ENCODE measurements at regions not wholly inside any gene's neighbourhood (a gene's known extent, or its start where the extent isn't known, plus 50 kb on each side); places are given as distances from the start of the nearest gene placed in this dataset.

DNA sequence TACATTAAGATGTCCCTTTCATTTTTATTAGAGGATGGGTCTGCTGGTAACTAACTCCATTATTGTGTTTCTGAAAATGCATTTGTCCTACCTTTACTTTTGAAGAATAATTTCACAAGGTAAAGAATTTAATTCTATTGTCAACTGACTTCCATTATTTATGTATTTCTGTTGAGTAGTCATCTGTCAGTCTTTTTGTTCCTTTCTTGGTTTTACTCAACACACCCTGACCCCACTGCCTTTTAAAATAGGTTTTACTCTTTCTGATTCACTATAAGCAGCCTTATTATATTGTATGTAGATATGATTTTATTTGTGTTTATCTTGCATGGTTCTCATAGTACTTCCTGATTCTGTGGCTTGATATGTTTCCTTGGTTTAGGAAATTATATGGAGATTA is 237.5 kb downstream of the TGFB2 start:
- Histone ChIP-seq H2AFZ (ENCODE audit: low read length) (no peak overlapping the region), H3K23ac (ENCODE audit: insufficient read length) (no peak overlapping the region), H3K4me3 (ENCODE audit: extremely low read depth in 1 of 4, insufficient read depth in 2 of 4, low read depth in 3 of 4, low read length in 4 of 4) (no peak overlapping the region), H3K14ac (ENCODE audit: insufficient read length) (no peak overlapping the region), H3K56ac (replicated peaks; ENCODE audit: insufficient read length, low read depth, low read length) (no peak overlapping the region), H3K23me2 (ENCODE audit: low read depth, low read length) (no peaks in the 10 kb centered on the region), H3K9me3 (ENCODE audit: insufficient read depth in 2 of 2, low read depth in 1 of 2, low read length in 1 of 2) (no peaks in the 10 kb centered on the region; a peak in 1 of 4 replicates), H3K9ac (replicated peaks in 1 of 4; ENCODE audit: extremely low read depth in 1 of 4, low read depth in 3 of 4, low read length in 3 of 4) (no peak overlapping the region), H3K27ac (ENCODE audit: low read depth, low read length) (no peak overlapping the region), H3K4me2 (ENCODE audit: insufficient read depth in 1 of 2, low read depth in 2 of 2, low read length in 2 of 2) (no peak overlapping the region), H3K4me1 (replicated peaks in 1 of 4; ENCODE audit: control insufficient read depth in 3 of 4, insufficient read depth in 4 of 4, low read length in 3 of 4) (peaks cover 0 to 9% (median 0%) of the 10 kb centered on the region in 4 experiments; a peak in 3 of 7 replicates), H4K8ac (ENCODE audit: extremely low read depth, insufficient read depth, low read length) (no peak overlapping the region), H3K27me3 (replicated peaks in 1 of 4; ENCODE audit: control insufficient read depth in 3 of 4, extremely low read depth in 1 of 4, insufficient read depth in 3 of 4, low read length in 3 of 4) (no peaks in the 10 kb centered on the region), H3K4ac (replicated peaks; ENCODE audit: insufficient read length, low read depth, low read length) (no peak overlapping the region), H2BK15ac (ENCODE audit: low read length) (no peak overlapping the region), H2AK5ac (ENCODE audit: low read depth, low read length) (no peak overlapping the region), H3K79me2 (ENCODE audit: control insufficient read depth in 1 of 2, insufficient read depth in 2 of 2, low read length in 2 of 2) (no peaks in the 10 kb centered on the region), H2BK12ac (ENCODE audit: low read depth, low read length) (no peak overlapping the region), H3K79me1 (ENCODE audit: low read depth, low read length) (no peaks in the 10 kb centered on the region), H4K20me1 (replicated peaks in 1 of 2; ENCODE audit: control insufficient read depth in 1 of 2, insufficient read depth in 2 of 2, low read length in 2 of 2) (no peaks in the 10 kb centered on the region), H4K5ac (ENCODE audit: insufficient read length, low read depth, low read length) (no peak overlapping the region), H3K18ac (ENCODE audit: extremely low read depth, low read length) (no peak overlapping the region), H3K36me3 (ENCODE audit: control insufficient read depth in 2 of 4, insufficient read depth in 4 of 4, low read length in 3 of 4) (no peaks in the 10 kb centered on the region), H2BK20ac (ENCODE audit: low read length) (no peak overlapping the region), H2BK5ac (ENCODE audit: low read depth, low read length) (no peak overlapping the region), H4K91ac (replicated peaks; ENCODE audit: insufficient read length, low read length) (no peak overlapping the region), H2BK120ac (replicated peaks; ENCODE audit: low read depth, low read length) (no peak overlapping the region)
- CTCF ChIA-PET (ENCODE audit: partially characterized antibody) = no interaction called here
- TF ChIP-seq FOSL1 (IDR thresholded peaks at IDR 0.05; ENCODE audit: insufficient read depth, low read depth, low read length) = no peak
- no peak for TF ChIP-seq CBX5 (IDR thresholded peaks at IDR 0.05; ENCODE audit: low read depth, low read length)
- TF ChIP-seq ATF2 (IDR thresholded peaks at IDR 0.05; ENCODE audit: low read length) = no peak
- no peak for TF ChIP-seq RFX5 (IDR thresholded peaks at IDR 0.05; ENCODE audit: borderline replicate concordance, low read depth, low read length)
- no peak for TF ChIP-seq NANOG (IDR thresholded peaks at IDR 0.05; ENCODE audit: insufficient read depth, low read depth, low read length, poor library complexity, severe bottlenecking)
- no peak for TF ChIP-seq CHD1 (IDR thresholded peaks at IDR 0.05; ENCODE audit: low read depth, low read length)
- TF ChIP-seq SP4 (IDR thresholded peaks at IDR 0.05; ENCODE audit: low read length) = no peak
- no peak for TF ChIP-seq TAF1 (IDR thresholded peaks at IDR 0.05; ENCODE audit: low read depth, low read length)
- TF ChIP-seq CEBPB (IDR thresholded peaks at IDR 0.05; ENCODE audit: low read depth, low read length) = no peak
- TF ChIP-seq MAFK (IDR thresholded peaks at IDR 0.05; ENCODE audit: low read depth, low read length) = no peak
- TF ChIP-seq, protein P1, sequence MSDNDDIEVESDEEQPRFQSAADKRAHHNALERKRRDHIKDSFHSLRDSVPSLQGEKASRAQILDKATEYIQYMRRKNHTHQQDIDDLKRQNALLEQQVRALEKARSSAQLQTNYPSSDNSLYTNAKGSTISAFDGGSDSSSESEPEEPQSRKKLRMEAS (IDR thresholded peaks at IDR 0.05) = no peak
- TF ChIP-seq KDM4A (IDR thresholded peaks at IDR 0.05; ENCODE audit: low read depth, low read length, severe bottlenecking) = no peak
- no peak for FAIRE-seq
- POLR2A ChIA-PET (ENCODE audit: partially characterized antibody) = no interaction called here
- DNase-seq (ENCODE audit: low read depth in 1 of 2, low spot score in 2 of 2) = no peak
